Glomerular visceral epithelial cell (primary cell): ENCODE measurements at regions not wholly inside any gene's neighbourhood (a gene's known extent, or its start where the extent isn't known, plus 50 kb on each side); places are given as distances from the start of the nearest gene placed in this dataset.
A peak's percentile ranks its signal among the peaks of the same experiment; 100 is the strongest.
"Not testable (repeated sequence)": the region's sequence is repeated elsewhere in the genome, so short reads cannot be mapped to it uniquely, and the experiment has no call there.

Experiments used
- DNase-seq: peaks from one replicate; pipeline ENCODE4 v3.0.0-alpha.2; 2016; ENCODE audit errors: extremely low spot score

GRCh38 chr20:2203436-2203835 lies 92.4 kb upstream of the TGM3 start:
- no peak for DNase-seq

- DNase-seq, result no peak
Measured at GRCh38 chr20:2204021-2204420, 91.8 kb upstream of the TGM3 start.

- DNase-seq, result peak; percentile 67
Measured at GRCh38 chr20:2206957-2207769, 88.6 kb upstream of the TGM3 start.

GRCh38 chr20:2207770-2208097 lies 88.1 kb upstream of the TGM3 start:
- no peak for DNase-seq

- no peak for DNase-seq
Measured at GRCh38 chr20:2208897-2209296, 86.9 kb upstream of the TGM3 start.

- DNase-seq, result no peak
Measured at GRCh38 chr20:2210646-2211552, 84.9 kb upstream of the TGM3 start.

- DNase-seq, result no peak
Measured at GRCh38 chr20:2212456-2213015, 83.3 kb upstream of the TGM3 start.

- no peak for DNase-seq
Measured at GRCh38 chr20:2213401-2213800, 82.4 kb upstream of the TGM3 start.

- DNase-seq, result no peak
Measured at GRCh38 chr20:2217857-2218539, 77.8 kb upstream of the TGM3 start.

- no peak for DNase-seq
Measured at GRCh38 chr20:2219481-2220006, 76.3 kb upstream of the TGM3 start.

- no peak for DNase-seq
Measured at GRCh38 chr20:2220298-2220697, 75.5 kb upstream of the TGM3 start.

- DNase-seq, result no peak
Measured at GRCh38 chr20:2221921-2222320, 73.9 kb upstream of the TGM3 start.

GRCh38 chr20:2223558-2224367 lies 72.0 kb upstream of the TGM3 start:
- no peak for DNase-seq

- no peak for DNase-seq
Measured at GRCh38 chr20:2224368-2224639, 71.5 kb upstream of the TGM3 start.

- not testable (repeated sequence) for DNase-seq
Measured at GRCh38 chr20:2227285-2227684, 68.5 kb upstream of the TGM3 start.

- DNase-seq, result no peak
Measured at GRCh38 chr20:2227861-2228260, 67.9 kb upstream of the TGM3 start.

- no peak for DNase-seq
Measured at GRCh38 chr20:2228926-2229325, 66.9 kb upstream of the TGM3 start.

GRCh38 chr20:2230726-2231488 lies 64.9 kb upstream of the TGM3 start:
- no peak for DNase-seq

GRCh38 chr20:2231701-2232100 lies 64.1 kb upstream of the TGM3 start:
- DNase-seq, result no peak

- no peak for DNase-seq
Measured at GRCh38 chr20:2234598-2235191, 61.1 kb upstream of the TGM3 start.
